NCI-H748 treated with DMSO at 0.1 percent for 48 hours (cell line): ENCODE measurements at regions not wholly inside any gene's neighbourhood (a gene's known extent, or its start where the extent isn't known, plus 50 kb on each side); places are given as distances from the start of the nearest gene placed in this dataset.

Experiments used
- DNase-seq: peaks from one replicate; lab custom pipeline; 2025; lab: John Stamatoyannopoulos, UW

DNA sequence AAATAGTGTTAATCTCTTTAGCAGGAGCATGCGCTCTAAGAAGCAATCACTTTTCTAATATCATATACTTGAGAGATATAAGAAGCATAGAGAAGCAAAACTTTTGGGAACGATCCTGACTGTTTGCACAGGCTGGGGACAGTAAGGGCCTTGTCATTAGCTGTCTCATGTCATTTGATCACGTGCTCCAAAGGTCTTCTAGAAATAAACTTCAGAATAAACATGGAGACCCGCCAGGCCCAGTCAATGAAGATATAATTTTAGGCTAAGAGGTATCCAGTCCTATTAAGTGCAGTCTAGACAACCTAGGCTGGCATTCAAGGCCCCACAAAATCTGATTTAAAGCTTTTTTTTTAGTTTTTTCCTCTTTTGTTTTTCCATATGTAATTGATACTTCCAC is 111.0 kb upstream of the APC start:
- DNase-seq, result no peak

DNA sequence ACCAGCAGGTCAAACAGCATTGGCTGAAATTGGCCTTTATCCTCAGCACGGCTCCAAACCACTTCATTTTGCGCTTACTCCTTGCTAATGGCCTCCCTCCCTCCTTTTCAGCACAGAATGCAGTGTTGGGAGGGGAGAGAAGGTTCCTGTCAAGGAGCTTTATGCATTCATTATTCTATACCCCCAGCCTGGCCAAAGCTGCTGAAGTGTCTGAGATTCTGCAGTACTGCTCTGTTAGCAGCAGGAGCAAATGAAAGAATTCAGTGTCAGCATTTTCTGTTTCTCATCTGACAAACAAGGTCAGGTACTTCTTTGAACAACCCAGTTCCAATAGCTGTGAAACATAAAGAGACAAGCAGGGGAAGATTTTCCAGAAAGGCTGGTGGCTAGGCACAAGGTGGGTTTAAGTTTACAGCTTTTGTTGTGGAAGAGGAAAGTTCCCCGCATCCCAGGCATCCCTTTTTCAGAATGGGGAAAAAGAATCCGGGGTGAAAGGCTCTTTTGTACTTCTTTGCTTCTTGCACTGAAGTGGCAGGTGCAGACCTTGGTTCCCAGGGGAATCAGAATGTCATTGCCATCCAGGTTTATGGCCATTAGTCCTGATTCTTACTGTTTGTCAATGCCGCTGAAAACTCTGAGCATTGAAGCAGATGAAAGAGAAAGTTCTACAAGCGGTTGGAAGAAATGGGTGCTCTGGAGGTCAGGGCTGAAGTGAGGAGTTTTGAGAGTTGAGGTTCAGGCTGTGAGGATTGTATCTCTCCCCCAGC is 109.3 kb upstream of the APC start:
- no peak for DNase-seq

DNA sequence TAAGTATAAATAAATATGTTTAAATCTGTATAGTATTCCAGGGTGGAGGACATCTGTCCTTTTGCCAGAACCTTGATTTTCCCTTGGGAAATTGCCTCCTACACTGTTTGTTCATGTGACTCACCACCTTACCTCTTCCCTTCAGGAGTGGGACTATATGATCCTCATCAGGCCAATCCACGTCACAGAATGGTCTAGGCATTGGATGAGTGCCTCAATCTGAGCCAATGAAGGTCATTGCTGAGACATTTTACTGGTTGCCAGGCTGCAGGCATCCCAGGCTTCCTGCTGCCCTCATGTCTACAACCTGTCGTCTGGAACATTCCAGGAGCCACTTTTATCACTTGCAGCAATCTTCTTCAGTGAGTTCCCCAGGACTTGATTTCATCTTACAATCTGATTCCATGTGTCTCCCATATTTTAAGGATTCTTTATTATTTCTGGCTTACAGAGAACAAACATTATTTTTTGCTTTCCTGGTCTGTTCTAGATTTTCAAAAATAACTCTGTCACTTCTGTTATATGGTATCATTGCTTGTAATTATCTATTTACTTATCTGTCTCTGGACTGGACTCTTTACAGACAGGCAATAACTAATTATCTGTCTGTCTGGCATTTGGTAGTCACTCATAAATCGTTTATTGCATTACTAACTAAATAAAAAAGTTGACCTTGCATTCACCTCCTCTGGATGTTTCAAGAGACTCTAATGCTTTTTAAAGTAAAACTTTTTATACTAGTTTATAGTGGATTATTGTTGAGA is 107.3 kb upstream of the APC start:
- DNase-seq, result no peak

DNA sequence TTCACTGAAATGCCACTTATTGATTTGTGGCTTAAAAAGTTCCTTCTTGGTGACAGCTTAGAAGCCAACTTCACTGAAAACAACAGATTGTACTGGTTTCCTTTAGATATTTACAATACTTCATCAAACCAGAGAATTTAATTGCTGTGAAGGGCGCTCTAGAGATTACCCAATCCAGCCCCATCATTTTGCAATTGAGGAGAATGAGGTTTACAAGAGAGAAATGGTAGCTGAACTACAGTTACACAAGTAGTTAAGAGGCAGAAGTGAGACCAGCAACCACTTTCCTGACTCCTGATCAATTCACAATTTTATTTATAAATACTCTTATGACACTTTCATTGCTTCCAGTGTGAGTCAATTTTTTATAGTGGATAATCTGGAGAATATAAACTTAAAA is 103.5 kb upstream of the APC start:
- DNase-seq, result no peak

DNA sequence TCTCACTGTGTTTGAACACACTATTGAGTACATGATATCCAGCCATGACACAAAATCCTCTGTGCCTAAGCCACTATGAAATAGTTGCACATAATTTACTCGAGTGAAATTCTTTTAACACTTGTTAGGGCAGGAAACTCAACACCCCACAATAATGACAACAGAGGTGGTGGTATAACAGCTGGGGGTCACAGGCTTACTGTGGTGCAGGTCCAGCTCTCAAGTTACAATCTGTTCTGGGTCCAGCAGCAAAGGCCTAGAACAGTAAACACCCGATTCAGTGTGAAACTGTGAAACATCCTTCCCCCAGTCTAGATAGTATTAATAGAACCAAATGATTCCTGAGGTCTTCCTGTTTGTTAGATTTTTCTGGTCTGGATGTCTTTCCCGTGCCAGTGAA is 102.9 kb upstream of the APC start:
- DNase-seq, result no peak

DNA sequence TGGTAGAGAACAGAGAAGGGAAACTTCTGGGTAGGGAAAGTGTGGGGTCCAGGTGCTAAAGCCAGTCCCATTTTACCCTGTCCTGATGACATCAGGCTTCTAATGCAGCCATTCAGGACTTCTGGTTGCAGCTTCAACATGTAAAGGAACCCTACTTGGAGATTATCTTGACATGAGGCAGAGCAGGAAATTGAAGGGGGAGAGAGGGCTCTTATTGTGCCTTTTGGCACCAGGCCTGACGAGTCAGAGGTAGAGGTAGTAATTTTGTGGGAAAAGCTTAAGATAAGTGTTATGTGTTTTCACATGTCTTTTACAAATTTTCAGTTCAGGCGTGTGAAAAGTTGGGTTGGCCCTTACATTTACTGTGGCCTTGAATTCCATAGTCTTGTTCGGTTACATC is 102.4 kb upstream of the APC start:
- no peak for DNase-seq

DNA sequence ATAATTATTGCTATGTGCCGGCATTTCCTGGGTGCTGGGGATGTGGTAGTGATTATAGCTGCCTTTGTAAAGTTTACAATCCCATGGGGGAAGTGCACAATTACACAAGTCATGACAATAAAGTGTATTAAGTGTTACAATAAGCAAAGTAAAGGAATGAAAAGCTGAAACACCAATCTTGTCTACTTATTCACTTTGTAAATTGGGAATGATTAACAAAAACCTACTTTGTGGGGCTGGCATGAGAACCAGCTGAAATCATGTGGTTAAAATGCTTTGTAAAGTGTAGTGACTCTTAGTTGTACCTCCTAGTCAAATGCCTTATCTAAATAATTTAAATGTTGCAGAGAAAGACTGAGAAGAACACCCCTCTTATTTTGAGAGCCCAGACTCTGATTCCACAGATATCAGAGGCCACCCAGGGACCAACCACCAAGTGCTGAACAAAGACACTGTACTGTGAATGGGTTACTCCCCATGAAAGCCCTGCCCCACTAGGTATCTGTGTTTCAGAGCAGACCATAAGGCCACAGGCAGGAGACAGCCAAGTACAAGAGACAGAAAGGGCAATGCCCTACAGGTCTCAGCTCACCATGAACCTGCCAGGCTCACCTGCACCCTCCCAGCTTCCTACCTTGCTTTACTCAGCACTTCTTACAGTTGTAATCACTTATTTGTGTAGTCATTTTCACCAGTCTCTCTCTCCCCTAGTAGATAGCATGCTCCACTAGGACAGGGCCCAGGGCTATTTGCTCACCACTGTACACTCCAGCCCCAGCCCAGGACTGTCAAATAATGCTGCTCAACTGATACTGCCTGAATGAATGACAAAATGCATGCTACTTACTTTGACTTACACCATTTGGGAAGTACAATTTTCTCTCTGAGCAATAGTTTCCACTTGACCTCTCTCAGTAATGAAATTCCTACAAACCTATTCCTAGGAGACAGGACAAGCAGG is 101.6 kb upstream of the APC start:
- no peak for DNase-seq

DNA sequence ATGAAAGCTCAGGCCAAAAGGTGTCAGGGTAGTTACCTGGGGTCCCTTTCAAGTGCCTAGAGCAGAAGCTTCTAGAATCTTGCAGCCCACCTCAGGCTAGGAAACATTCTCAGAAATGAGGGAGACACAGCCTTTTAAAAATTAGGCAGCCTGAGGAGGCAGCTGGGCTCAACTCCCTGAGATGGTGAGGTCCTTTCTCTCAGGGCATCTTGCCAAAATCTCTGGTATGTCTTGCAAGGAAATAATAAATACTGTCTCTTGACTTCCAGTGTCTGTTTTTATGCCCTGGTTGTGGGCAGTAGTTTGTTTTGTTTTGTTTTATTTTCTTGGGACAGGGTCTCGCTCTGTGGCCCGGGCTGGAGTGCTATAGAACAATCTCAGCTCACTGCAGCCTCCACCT is 100.9 kb upstream of the APC start:
- DNase-seq, result no peak

DNA sequence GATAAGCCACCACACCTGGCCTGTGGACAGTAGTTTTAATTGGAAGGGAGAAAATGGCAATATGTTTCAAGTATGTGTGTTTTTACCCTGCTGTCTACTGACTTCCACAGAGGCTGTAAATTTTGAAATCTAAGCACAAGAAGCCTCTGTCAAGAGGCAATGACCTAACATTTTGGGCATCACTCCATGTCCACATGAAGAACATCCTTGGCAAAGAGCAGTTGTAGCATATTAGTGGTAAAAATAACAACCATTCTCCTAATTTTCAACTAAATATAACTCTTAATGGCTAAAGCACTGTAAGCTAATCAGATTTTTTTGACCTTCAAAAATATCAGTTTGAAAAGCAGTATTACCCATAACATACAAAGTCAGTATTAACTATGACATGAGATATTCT is 100.3 kb upstream of the APC start:
- DNase-seq, result no peak

DNA sequence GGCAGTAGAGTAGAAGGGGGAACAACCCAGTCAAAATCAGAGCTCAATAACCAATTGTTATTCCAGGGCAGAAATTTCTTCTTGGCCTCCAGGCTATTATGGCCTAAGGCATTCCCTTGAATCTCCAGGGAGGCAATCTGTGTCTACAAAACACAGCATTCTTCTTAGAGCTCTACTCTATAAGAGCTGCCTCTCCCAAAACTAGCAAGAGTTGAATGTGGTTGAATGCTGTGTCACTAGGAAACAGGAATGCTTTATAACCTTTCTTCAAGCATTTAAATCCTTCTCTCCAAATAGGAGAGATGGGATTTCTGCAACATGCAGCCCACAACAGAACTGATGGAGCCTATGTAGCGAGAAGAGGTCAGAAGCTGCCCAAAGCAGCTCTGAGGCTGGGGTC is 97.1 kb upstream of the APC start:
- no peak for DNase-seq

DNA sequence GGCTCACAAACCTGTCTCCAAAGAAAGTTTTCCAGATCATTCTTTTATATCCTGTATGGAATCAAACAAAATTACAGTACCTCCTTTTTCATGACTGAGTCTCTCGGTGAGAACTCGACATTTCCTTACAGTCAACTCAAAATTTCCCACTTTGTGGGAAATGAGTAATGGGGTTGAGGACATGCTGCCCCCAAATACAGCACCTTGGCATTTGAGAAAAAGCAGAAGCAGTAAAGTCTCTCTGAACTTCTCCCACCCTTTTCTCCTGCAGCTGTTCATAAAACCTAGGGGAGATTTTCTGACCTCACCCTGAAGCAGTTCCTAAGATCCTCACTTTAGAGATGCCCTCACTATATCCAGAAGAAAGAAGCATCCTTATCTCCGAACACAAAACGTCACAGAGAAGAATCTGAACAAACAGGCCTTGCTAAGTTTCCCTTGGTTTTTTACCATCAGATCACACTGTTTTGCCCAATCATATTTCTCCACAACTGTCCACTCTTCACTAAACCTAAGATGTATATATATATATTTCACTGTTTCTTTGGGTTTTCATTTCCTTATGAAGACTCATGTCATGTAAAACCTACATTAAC is 96.1 kb upstream of the APC start:
- no peak for DNase-seq

DNA sequence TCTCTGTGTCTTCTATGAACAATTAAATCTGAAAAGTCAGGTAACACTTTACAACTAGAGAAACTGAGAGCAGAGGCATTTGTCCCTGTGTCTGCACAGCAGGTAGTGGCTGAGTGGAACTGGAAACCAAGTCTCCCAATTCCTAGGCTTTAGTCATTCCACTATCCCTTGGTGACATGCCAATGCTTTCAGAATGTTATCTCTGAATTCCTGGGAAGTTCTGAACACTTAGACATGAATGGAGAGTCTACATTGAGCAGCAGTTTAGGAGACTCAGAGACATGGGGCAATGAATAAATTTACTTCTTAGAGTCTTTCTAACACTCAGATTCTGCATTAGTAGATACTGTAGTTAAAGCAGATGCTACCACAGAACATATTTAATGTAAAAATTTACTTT is 94.8 kb upstream of the APC start:
- no peak for DNase-seq

DNA sequence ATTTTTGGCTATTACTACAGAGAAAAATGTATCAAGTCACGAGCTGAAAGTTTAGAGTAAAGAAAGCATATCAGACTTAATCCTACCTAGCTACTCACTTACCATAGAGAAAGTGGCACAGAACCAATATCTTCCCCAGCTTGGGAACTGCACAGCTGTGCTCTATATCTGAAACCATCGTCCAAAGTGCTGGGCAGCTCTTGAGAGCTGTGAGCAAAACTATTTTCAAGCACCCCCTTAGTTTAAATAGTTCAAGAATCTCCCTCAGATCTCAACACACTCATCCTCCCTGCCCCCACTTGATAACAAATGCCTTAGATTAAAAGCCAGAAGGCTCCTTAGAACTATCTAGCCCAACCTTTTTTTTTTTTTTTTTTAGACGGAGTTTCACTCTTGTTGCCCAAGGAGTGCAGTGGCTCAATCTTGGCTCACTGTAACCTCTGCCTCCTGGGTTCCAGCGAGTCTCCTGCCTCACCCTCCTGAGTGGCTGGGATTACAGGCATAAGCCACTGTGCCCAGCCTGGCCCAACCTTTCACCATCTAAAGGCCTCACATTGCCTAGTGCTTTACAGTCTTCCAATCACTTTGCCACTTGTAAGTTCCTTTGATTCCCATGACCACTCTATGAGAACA is 94.2 kb upstream of the APC start:
- no peak for DNase-seq

DNA sequence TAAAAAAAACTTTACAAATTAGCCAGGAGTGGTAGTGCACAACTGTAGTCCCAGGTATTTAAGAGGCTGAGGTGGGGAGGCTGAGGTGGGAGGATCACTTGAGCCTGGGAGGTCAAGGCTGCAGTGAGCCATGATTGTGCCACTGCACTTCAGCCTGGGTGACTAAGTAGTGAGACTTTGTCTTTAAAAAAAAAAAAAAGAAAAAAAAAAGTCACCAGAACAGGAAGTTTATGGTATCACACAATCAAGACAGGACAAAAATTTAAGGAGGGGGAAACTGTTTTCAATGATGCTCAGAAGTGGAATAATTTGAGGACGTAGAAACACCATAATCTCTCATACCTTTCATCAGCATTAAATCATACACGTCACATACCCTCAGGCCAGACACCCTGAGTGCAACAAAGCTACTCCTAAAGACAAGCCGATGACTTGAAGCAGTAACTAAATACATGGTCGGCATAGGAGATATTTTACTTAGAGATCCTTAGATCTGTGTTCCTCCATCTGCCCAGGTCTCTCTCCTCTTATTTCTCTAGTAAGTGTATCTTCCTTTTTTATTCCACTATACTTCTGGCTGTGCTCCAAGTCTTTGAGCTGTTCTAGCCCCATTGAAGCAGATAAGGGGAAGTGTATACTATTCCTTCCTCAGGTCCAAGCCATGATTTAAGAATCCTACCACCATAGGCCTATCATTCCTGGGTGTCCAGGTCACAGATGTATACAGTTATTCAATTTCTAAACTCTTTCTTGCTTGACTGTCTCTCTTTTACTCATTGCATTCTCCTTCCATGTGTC is 91.3 kb upstream of the APC start:
- no peak for DNase-seq

DNA sequence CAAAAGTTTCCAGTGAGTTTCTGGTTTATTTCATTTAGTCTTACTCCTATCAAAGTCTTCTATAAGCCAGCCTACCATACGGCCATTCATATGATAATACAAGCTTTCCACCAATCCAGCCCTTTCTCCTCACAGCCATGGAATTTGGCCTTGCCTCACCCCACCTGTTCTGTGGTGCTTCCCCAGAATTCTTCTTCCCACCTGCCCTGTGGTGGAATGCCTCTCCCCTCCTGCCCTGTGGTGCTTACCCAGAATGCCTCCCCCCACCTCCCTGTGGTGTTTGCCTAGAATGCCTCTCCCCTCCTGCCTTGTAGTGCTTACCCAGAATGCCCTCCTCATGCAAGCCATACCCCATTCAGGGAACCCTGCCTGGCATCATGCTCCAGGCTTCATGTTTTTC is 90.3 kb upstream of the APC start:
- DNase-seq, result no peak

DNA sequence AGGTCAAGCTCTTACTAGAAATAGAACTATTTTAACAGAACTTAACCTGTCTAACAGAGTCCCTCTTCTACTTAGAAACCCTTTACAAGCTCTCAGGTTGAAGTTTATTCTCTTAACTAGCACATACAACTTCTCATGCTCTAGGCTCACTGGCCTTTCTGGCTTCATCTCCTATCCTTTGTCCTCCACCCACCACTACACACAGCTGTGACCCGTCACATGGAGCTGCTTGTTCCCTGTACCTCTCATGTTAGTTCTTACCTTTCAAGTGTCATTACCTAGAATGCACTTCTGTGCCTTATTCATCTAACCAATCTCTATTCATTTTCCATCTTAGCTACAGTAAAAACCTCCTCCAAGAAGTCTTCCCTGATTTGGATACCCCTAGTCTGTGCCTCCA is 89.4 kb upstream of the APC start:
- no peak for DNase-seq

DNA sequence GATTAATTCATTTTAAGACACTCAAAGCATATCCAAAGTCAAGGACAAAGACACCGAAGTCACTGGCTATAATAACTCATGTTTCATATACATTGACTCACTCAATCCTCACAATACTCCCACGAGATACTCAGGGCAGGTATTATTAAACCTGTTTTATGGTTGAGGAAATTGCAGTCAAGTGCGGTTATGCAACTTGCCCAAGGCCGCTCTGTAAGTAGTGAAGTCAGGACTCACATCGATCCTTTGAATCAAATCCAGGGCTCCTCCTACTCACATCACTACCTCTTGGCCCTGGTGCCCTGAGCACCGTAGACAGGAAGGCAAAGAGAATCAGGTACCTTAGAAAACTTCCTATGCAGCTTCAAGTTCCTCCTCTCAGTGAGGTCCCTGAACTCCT is 87.8 kb upstream of the APC start:
- DNase-seq, result no peak

DNA sequence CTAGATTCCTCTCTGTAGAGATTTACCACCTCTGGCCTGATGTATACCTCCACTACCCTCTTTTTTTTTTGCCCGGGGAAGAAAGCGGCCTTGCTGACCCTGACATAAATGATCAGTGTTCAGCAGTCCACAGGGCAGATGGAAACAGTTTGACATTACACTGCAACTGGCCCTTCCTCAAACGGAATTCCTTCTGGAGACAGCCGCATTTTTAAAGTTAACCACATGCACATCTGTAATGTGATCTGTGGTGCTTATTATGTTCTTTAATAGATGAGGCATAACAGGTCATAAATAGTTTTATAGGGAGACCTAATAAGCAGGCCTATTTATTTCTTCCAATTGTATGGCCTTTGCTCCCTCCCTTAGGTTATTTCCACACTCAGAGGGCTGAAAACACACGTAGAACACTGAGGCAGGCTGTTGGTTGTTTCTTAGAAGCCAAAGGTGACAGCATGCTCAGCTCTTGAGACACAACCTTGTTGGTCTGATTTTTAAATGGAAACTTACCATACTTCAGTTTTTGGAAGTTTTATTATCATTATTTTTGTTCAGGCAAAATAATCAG is 84.0 kb upstream of the APC start:
- no peak for DNase-seq

DNA sequence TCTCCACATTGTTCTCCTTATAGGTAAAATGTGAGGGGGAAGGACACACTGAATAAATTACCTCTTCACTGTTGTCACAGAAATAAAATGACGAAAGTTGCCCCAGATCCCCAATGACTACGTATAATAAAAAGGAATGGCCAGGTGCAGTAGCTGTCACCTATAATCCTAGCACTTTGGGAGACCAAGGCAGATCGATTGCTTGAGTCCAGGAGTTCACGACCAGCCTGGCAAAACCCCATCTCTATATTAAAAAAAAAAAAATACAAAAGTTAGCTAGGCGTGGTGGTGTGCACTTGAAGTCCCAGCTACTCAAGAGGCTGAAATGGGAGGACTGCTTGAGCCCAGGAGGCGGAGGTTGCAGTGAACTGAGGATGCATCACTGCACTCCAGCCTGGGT is 82.2 kb upstream of the APC start:
- DNase-seq, result no peak

DNA sequence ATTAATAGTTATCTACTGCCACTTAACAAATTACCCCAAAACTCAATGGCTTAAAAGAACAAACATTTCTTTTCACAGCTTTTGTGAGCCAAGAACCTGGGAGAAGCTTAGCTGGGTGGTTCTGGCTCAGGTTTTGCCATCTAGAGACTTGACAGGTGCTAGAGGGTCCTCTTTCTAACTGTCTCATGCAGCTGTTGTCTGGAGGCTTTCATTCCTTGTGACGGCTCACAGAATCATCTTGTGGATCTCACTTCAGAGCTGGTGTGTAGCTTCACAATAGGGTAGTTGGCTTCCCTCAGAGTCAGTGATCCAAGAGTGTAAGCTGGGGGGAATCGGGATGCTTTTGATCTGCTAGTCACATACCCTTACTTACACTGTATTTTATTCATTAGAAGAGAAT is 81.2 kb upstream of the APC start:
- no peak for DNase-seq

DNA sequence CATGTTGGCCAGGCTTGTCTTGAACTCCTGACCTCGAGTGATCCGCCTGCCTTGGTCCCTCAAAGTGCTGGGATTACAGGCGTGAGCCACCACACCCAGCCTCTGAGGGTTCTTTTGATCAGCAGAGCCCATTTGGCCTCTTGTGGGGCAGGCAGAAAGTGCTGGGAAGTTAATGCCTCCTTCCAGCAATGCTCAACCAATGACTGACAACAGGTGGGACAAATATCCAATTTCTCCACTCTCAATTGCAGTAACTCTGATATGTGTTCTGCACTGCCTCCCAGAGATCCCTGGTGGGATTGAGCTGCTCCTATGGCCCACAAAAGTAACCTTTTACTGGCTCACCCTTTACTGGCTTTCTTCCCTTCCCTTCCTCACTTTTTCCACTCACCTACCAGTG is 79.9 kb upstream of the APC start:
- DNase-seq, result no peak
